Cortex of kidney (tissue), 1 donor: ENCODE measurements at regions not wholly inside any gene's neighbourhood (a gene's known extent, or its start where the extent isn't known, plus 50 kb on each side); places are given as distances from the start of the nearest gene placed in this dataset.
"Not testable (repeated sequence)": the region's sequence is repeated elsewhere in the genome, so short reads cannot be mapped to it uniquely, and the experiment has no call there.

Experiments
- DNase-seq: peaks from one replicate; lab custom pipeline; 2025; lab: John Stamatoyannopoulos, UW

DNA sequence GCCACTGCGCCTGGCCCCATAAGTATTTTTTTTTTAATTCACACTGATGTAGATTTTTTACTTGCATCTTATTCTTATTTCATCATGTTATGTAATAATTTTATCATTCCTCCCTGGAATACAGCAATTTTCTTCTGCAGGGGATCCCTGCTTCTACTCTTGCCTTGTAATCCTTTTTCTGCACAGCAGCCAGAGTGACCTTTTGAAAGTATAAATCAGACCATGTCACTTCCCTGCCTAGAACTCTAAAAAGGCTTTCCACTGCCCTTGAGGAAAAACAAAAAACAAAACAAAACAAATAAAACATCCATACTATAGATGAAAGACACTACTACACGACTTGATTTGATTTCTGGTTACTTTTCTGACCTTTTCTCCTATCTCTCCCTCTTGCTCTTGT is 1334.7 kb downstream of the REEP3 start:
- no peak for DNase-seq

- DNase-seq: no peak
These were observed 1338.7 kb downstream of the REEP3 start for GRCh38 chr10:64859911-64860310.

- no peak for DNase-seq
These were observed 1342.6 kb downstream of the REEP3 start for GRCh38 chr10:64863836-64864235.

GRCh38 chr10:64867501-64867962 is 1346.3 kb downstream of the REEP3 start:
- no peak for DNase-seq

DNA sequence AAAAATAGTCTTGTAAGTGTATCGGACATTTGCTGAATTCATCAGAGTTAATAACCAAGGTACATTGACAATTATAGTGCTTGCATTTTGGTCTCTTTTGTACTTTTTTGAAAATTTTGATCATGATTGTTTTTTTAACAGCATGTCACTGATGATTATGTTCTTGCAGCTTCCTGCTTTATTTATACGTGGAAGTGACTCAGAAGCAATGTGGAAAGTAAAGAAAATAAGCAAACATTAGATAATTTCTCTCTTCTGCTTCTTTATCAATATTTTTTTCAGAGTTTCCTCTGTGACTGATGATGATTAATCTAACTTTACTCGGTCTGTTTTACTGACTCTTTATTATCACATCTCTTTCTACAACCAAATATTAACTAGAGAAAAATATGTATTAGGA is 1351.9 kb downstream of the REEP3 start:
- DNase-seq: no peak

- no peak for DNase-seq
These were observed 1352.8 kb downstream of the REEP3 start for GRCh38 chr10:64873959-64874358.

DNA sequence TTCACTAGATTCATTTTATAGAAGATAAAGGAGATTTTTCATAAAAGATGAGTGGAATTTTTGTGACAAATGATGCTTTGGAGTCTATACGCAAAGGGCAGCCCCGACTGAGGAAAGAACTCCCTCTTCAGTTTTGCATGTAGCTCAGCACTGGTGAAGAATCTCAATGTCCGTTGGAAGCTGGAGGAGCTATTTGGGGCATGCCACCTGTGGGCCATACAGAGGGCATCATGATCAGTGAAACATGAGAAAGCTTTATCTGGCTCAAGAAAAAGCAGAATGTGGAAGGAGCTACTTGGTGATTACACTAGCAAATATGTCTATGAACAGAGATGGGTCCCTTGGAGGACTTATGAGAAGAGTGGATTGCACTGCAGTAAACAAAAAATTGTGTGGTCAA is 1359.3 kb downstream of the REEP3 start:
- no peak for DNase-seq

GRCh38 chr10:64881257-64881656 is 1360.1 kb downstream of the REEP3 start:
- DNase-seq: no peak

DNA sequence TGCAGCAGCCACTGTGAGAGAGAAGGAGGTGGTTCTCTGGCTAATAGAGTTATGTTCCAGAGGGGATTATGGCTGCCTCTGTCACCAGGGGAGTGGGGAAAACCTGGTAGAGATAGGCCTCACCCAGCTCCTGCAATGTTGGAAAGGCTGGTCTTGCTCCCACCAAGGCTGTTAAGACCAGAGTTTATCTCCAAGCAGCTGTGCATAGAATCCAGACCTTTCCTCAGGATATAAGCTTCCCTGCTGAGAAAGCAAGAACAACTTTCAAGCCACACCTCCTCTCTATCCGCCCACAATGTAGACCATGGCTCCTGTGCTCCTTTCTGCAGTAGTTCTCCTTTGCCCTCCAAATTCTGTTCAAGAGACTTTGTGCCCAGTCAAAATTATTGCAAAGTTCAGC is 1375.4 kb downstream of the REEP3 start:
- no peak for DNase-seq

DNA sequence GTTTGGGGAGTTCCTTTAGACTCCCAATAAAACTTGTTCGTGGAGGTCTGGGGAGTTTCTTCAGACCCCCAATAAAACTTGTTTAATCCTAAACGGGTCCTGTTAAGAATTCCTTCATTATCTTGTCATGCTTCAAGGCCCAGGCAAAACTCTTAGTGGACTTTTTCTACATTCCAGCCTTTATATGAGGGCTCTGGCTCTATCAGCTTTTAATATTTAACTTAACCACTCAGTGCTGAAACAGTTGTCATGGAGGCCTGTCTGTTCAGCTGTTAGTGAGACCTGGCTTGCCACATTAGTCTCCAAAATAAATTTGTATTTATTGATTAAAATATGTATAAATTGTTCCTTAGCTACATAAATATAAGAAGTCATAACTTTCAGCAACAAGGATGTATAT is 1385.1 kb downstream of the REEP3 start:
- not testable (repeated sequence) for DNase-seq

DNA sequence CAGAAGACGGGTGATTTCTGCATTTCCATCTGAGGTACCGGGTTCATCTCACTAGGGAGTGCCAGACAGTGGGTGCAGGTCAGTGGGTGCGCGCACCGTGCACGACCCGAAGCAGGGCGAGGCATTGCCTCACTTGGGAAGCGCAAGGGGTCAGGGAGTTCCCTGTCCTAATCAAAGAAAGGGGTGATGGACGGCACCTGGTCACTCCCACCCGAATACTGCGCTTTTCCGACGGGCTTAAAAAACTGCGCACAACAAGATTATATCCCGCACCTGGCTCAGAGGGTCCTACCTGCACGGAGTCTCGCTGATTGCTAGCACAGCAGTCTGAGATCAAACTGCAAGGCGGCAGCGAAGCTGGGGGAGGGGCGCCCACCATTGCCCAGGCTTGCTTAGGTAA is 1403.1 kb downstream of the REEP3 start:
- DNase-seq: not testable (repeated sequence)

- no peak for DNase-seq
These were observed 1430.8 kb downstream of the REEP3 start for GRCh38 chr10:64952042-64952441.

GRCh38 chr10:64956441-64956840 is 1435.2 kb downstream of the REEP3 start:
- DNase-seq: no peak

- no peak for DNase-seq
These were observed 1437.9 kb downstream of the REEP3 start for GRCh38 chr10:64959116-64959515.

- no peak for DNase-seq
These were observed 1438.7 kb downstream of the REEP3 start for GRCh38 chr10:64959883-64960282.

GRCh38 chr10:64973391-64973790 is 1452.2 kb downstream of the REEP3 start:
- no peak for DNase-seq

GRCh38 chr10:64976150-64976549 is 1454.9 kb downstream of the REEP3 start:
- no peak for DNase-seq

GRCh38 chr10:64977915-64978314 is 1456.7 kb downstream of the REEP3 start:
- DNase-seq: no peak

- no peak for DNase-seq
These were observed 1475.7 kb downstream of the REEP3 start for GRCh38 chr10:64996886-64997285.

- no peak for DNase-seq
These were observed 1489.6 kb downstream of the REEP3 start for GRCh38 chr10:65010845-65011244.

- no peak for DNase-seq
These were observed 1496.3 kb downstream of the REEP3 start for GRCh38 chr10:65017523-65017922.

- no peak for DNase-seq
These were observed 1503.7 kb downstream of the REEP3 start for GRCh38 chr10:65024886-65025285.

DNA sequence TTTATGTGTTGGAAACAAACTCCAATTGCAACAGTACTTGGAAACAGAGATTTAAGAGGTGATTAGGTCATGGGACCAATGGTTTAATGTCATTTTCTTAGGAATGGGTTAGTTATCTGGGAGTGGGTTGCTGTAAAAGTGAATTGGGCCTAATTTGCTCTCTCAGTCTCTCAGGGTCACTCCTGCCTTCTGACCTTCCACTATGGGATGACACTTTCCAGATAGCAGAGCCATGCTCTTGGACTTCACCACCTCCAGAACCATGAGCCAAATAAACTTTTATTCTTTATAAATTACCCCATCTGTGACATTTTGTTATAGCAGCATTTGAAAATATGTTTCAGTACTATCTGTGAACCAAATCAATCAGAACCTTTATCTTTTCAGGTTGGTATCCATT is 1509.1 kb downstream of the REEP3 start:
- DNase-seq: no peak

DNA sequence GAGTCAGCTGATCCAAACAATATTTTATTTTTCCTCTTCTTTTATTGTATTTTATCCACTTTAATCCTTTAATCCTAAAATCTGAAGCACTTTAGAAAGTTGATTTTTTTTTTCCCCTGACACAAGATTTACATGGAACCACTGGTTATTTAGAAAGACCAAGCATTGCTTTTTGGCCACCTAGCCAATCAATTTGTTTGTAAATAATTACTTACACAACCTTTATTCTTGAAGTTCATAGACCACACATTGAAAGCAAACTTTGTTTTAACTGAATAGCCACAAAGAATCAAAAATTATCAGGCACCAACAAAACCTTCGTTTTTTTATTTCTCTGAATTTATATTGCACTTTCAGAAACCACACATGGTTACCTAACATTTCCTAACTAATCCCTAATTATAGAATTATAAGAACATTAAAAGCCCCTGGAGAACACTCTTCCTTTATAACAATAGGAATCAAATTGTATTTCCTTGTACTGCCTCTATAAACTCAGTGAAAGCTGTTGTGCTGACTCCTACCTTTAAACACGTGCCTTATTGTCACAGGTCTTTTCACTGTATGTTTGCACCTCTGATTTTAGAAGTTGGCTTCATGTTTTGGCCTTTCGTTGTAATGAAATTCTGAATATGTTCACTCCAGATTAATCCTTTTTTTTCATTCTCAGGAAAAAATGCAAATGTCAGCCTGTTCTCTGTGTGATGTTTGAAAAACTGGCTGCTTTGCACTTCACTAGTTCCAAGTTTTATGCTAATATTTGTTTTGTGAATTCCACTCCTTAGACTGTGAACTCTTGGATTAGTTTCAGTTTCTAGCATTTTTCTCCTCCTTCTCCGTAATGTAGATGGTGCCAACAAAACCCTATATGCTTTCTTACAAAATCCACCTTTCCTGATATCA is 1511.9 kb downstream of the REEP3 start:
- DNase-seq: no peak
